Spleen (tissue), 11 donors: ENCODE measurements at regions not wholly inside any gene's neighbourhood (a gene's known extent, or its start where the extent isn't known, plus 50 kb on each side); places are given as distances from the start of the nearest gene placed in this dataset.

ENCODE experiments used
- DNase-seq: peaks from one replicate; pipeline ENCODE4 v3.0.0-alpha.2; 2020
- H3K27ac ChIP-seq, 8 donors: fragments of 200-600 bp; sonication (generic) in 7 of 8; 1 replicate in 4 of 8; 2 replicates in 4 of 8; pipeline versions ENCODE4 v1.5.0 to v1.8.0; 2016 to 2021; ENCODE audit warnings: inconsistent platforms in 4 of 8, mild to moderate bottlenecking in 4 of 8, moderate library complexity in 1 of 8
- H3K27me3 ChIP-seq, 7 donors: fragments of 200-600 bp; sonication (generic) in 6 of 7; replicated peaks in 1 of 7; 1 replicate in 4 of 7; 2 replicates in 3 of 7; pipeline versions ENCODE4 v1.5.0 to v1.8.0; 2016 to 2021; ENCODE audit warnings: inconsistent platforms in 3 of 7, mild to moderate bottlenecking in 1 of 7
- H3K36me3 ChIP-seq, 6 donors: fragments of 200-600 bp; sonication (generic) in 5 of 6; 1 replicate in 4 of 6; 2 replicates in 2 of 6; pipeline versions ENCODE4 v1.5.0 to v1.8.0; 2016 to 2021; ENCODE audit warnings: inconsistent platforms in 2 of 6
- H3K4me1 ChIP-seq, 6 donors: fragments of 200-600 bp; sonication (generic) in 5 of 6; 1 replicate in 3 of 6; 2 replicates in 3 of 6; pipeline versions ENCODE4 v1.5.0 to v1.8.0; 2016 to 2021; ENCODE audit warnings: inconsistent platforms in 3 of 6
- H3K4me3 ChIP-seq, 8 donors: fragments of 200-600 bp; sonication (generic) in 7 of 8; 1 replicate in 4 of 8; 2 replicates in 4 of 8; pipeline versions ENCODE4 v1.5.0 to v1.8.0; 2016 to 2021; ENCODE audit warnings: inconsistent platforms in 4 of 8, mild to moderate bottlenecking in 4 of 8, moderate library complexity in 2 of 8
- H3K9me3 ChIP-seq, 8 donors: fragments of 200-600 bp; sonication (generic) in 7 of 8; 1 replicate in 4 of 8; 2 replicates in 4 of 8; pipeline versions ENCODE4 v1.5.0 to v1.8.0; 2016 to 2021; ENCODE audit warnings: inconsistent platforms in 4 of 8
- CTCF ChIP-seq, 11 experiments: fragments of 200-600 bp in 7 of 11; fragments of 450-650 bp in 4 of 11; sonication (generic) in 4 of 11; IDR thresholded peaks in 8 of 11; conservative IDR thresholded peaks in 3 of 11; 1 replicate in 7 of 11; 2 replicates in 4 of 11; pipeline versions ENCODE4 v1.4.0 to v1.8.0; 2016 to 2021; ENCODE audit warnings: antibody characterized with exemption in 11 of 11, inconsistent platforms in 4 of 11, mild to moderate bottlenecking in 1 of 11
- POLR2A ChIP-seq, 3 donors: fragments of 450-650 bp; IDR thresholded peaks; one replicate each; pipeline ENCODE4 v1.5.1; 2017; ENCODE audit warnings: antibody characterized with exemption in 3 of 3, mild to moderate bottlenecking in 1 of 3
- POLR2AphosphoS5 ChIP-seq, 3 donors: sonication (generic); formaldehyde crosslinking; IDR thresholded peaks; one replicate each; pipeline ENCODE4 v1.5.1; 2017; ENCODE audit warnings: antibody characterized with exemption in 3 of 3
- WGBS, 5 donors: extraction: QIAGEN DNeasy Blood & Tissue Kit in 3 of 5; methylation state at CpG; one replicate each; pipeline versions ENCODE4 v1.1.5 to v1.1.7; 2013 to 2018; 5-methylcytosine and 5-hydroxymethylcytosine counted together
- intact Hi-C: fragments of 100-400 bp; cut with DNase I; formaldehyde crosslinking; loops from one replicate; pipeline ENCODE4 v1.15.0; 2023; ENCODE audit warnings: low total_unique reads
- donor health status: healthy with polysubstance abuse.
- donor health status: DM: no; HTN: no; CAD: no; lungs with moderate emphysema.
- donor health status: DM: no; HTN: no; CAD: no.
- donor health status: Bipolar disorder and iron deficiency.
- donor health status: healthy.
- donor health status: DM: no; HTN: no; CAD: no.
- donor health status: DM: yes; HTN: yes; CAD: no.

DNA sequence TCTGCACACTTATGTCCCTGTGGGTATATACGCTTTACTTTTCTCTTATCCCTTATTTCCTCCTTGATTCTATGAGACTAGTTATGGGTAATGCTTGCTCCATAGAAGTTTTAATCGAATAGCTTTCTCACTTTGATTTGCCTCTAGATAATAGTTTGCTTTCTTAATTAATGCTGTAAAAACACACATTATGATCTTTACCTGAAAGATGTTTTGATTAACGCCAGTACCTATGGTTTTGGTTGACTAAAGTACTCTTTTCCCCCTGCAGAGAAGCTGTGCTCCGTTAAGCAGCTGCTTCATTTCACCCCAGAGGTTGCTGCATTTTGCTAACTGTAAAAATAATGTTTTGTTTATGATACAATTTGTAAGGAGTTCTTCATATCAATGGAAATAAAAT is 362.3 kb downstream of the FLRT2 start:
- no peaks in the 10 kb centered on the region for H3K4me1 ChIP-seq
- H3K27me3 ChIP-seq, result no peaks in the 10 kb centered on the region
- H3K27ac ChIP-seq, result no peak overlapping the region
- no peaks in the 10 kb centered on the region for H3K9me3 ChIP-seq
- no peak for DNase-seq
- TF ChIP-seq POLR2A (IDR thresholded peaks at IDR 0.05) (no peak), POLR2AphosphoS5 (IDR thresholded peaks at IDR 0.05) (no peak)
- intact Hi-C loops, result no loop called here
- WGBS, 5 donors, result 82 to 88% (median 85%) methylated on average over 4 of the region's 4 CpGs
- H3K36me3 ChIP-seq, result no peaks in the 10 kb centered on the region
- H3K4me3 ChIP-seq, result no peak overlapping the region

GRCh38 chr14:85883966-85884365 is 354.0 kb downstream of the FLRT2 start:
- DNase-seq, result no peak
- intact Hi-C loops, result no loop called here
- no peak overlapping the region for H3K27ac ChIP-seq
- H3K4me3 ChIP-seq, result no peak overlapping the region
- WGBS, 5 donors, result 62 to 76% (median 68%) methylated on average over 4 of the region's 4 CpGs
- no peaks in the 10 kb centered on the region for H3K27me3 ChIP-seq
- no peaks in the 10 kb centered on the region for H3K9me3 ChIP-seq
- H3K36me3 ChIP-seq, result no peaks in the 10 kb centered on the region
- TF ChIP-seq POLR2A (IDR thresholded peaks at IDR 0.05) (no peak), POLR2AphosphoS5 (IDR thresholded peaks at IDR 0.05) (no peak), CTCF (IDR thresholded peaks at IDR 0.05 in 8 of 11, conservative IDR thresholded peaks at IDR 0.05 in 3 of 11) (no peak)
- no peaks in the 10 kb centered on the region for H3K4me1 ChIP-seq

DNA sequence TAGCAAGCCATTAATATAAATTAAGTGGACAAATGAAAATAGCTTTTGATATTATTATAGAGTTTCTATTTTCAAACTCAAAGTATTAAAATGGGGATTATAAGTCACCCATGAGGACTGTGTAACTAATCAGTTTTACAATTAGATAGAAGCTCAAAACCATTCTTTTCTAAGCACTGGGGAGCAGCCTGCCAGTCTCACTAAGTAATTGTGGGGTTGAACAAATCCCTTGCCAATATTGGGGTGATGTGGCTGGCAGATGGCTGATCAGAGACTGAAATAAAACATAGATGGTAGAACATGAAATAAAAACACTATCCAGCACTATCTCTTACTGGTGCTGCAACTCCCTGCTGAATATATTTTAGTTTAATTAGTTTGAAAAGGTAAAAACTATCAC is 353.2 kb downstream of the FLRT2 start:
- Histone ChIP-seq H3K27me3 (no peaks in the 10 kb centered on the region), H3K4me1 (no peaks in the 10 kb centered on the region), H3K36me3 (no peaks in the 10 kb centered on the region), H3K27ac (no peak overlapping the region), H3K4me3 (no peak overlapping the region), H3K9me3 (no peaks in the 10 kb centered on the region)
- intact Hi-C loops, result no loop called here
- TF ChIP-seq CTCF (IDR thresholded peaks at IDR 0.05 in 8 of 11, conservative IDR thresholded peaks at IDR 0.05 in 3 of 11) (no peak), POLR2A (IDR thresholded peaks at IDR 0.05) (no peak), POLR2AphosphoS5 (IDR thresholded peaks at IDR 0.05) (no peak)
- no peak for DNase-seq

- Histone ChIP-seq H3K4me3 (no peak overlapping the region), H3K4me1 (no peaks in the 10 kb centered on the region), H3K9me3 (no peaks in the 10 kb centered on the region), H3K27ac (no peak overlapping the region), H3K36me3 (no peaks in the 10 kb centered on the region), H3K27me3 (no peaks in the 10 kb centered on the region)
- no peak for DNase-seq
- WGBS, 5 donors, result 85 to 96% (median 92%) methylated on average over 2 of the region's 2 CpGs
- TF ChIP-seq POLR2AphosphoS5 (IDR thresholded peaks at IDR 0.05) (no peak), CTCF (IDR thresholded peaks at IDR 0.05 in 8 of 11, conservative IDR thresholded peaks at IDR 0.05 in 3 of 11) (no peak), POLR2A (IDR thresholded peaks at IDR 0.05) (no peak)
- intact Hi-C loops, result no loop called here
Measured at GRCh38 chr14:85881935-85882334, 352.0 kb downstream of the FLRT2 start.

DNA sequence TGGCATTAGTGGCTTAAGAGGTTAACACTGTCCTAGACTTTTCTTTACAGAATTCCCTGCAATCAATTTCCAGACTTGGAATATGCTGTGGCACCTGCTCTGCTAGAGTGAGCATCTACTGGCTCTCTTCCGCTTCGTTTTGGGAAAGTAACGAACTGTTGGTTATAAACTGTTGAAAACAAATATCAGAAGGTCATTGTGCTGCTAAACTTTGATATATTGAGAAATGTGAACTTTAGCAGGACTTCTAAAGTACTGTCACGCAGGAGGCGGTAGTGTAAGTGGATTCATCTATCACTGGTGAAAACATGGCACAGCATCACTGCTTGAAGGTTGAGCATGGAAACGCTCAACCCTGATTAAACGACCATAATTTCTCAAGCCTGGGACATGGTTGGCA is 348.9 kb downstream of the FLRT2 start:
- Histone ChIP-seq H3K36me3 (no peaks in the 10 kb centered on the region), H3K9me3 (no peaks in the 10 kb centered on the region), H3K27ac (no peak overlapping the region), H3K27me3 (no peaks in the 10 kb centered on the region), H3K4me1 (no peaks in the 10 kb centered on the region), H3K4me3 (no peak overlapping the region)
- no peak for DNase-seq
- TF ChIP-seq POLR2A (IDR thresholded peaks at IDR 0.05) (no peak), CTCF (IDR thresholded peaks at IDR 0.05 in 8 of 11, conservative IDR thresholded peaks at IDR 0.05 in 3 of 11) (no peak), POLR2AphosphoS5 (IDR thresholded peaks at IDR 0.05) (no peak)
- intact Hi-C loops, result no loop called here
- 84 to 89% (median 86%) methylated on average over 7 of the region's 7 CpGs for WGBS, 5 donors
